SJCRH30 (cell line): ENCODE measurements at regions not wholly inside any gene's neighbourhood (a gene's known extent, or its start where the extent isn't known, plus 50 kb on each side); places are given as distances from the start of the nearest gene placed in this dataset.

Experiments used
- DNase-seq, 2 experiments: peaks; one replicate each; pipeline ENCODE4 v3.0.0-alpha.2; 2015 to 2020
- H3K27ac ChIP-seq: fragments of 250-450 bp; sonication (Bioruptor Pico); 2 replicates; pipeline ENCODE4 v1.5.1; 2020; ENCODE audit warnings: mild to moderate bottlenecking, moderate library complexity
- H3K27me3 ChIP-seq: fragments of 250-450 bp; sonication (Bioruptor Pico); 2 replicates; pipeline ENCODE4 v1.5.1; 2020; ENCODE audit warnings: mild to moderate bottlenecking, moderate library complexity
- H3K36me3 ChIP-seq: fragments of 250-450 bp; sonication (Bioruptor Pico); 2 replicates; pipeline ENCODE4 v1.5.1; 2020; ENCODE audit warnings: mild to moderate bottlenecking, moderate library complexity
- H3K4me1 ChIP-seq: fragments of 250-450 bp; sonication (Bioruptor Pico); 2 replicates; pipeline ENCODE4 v1.5.1; 2020; ENCODE audit warnings: mild to moderate bottlenecking, moderate library complexity
- H3K4me3 ChIP-seq: fragments of 250-450 bp; sonication (Bioruptor Pico); 2 replicates; pipeline ENCODE4 v1.5.1; 2020; ENCODE audit warnings: mild to moderate bottlenecking, moderate library complexity
- H3K9me3 ChIP-seq: fragments of 250-450 bp; sonication (Bioruptor Pico); replicated peaks from 2 replicates; pipeline ENCODE4 v1.5.1; 2020; ENCODE audit warnings: mild to moderate bottlenecking, moderate library complexity

- H3K9me3 ChIP-seq: no peaks in the 10 kb centered on the region
- no peaks in the 10 kb centered on the region for H3K27me3 ChIP-seq
- no peak for DNase-seq
- H3K4me3 ChIP-seq: no peak overlapping the region
- H3K36me3 ChIP-seq: no peaks in the 10 kb centered on the region
- peak overlapping the region; percentile 29 for H3K27ac ChIP-seq
- H3K4me1 ChIP-seq: peaks cover 20% of the 10 kb centered on the region
These were observed 556.6 kb upstream of the RGMA start for GRCh38 chr15:93645594-93645993.

GRCh38 chr15:93644595-93644994, 555.6 kb upstream of the RGMA start:
- Histone ChIP-seq H3K4me1 (peaks cover 20% of the 10 kb centered on the region), H3K4me3 (no peak overlapping the region), H3K27ac (peak overlapping the region; percentile 29; the same call in 1 of the 2 replicates), H3K9me3 (no peaks in the 10 kb centered on the region), H3K27me3 (no peaks in the 10 kb centered on the region), H3K36me3 (no peaks in the 10 kb centered on the region)
- DNase-seq: peak in 1 of 2 experiments; percentile 28

GRCh38 chr15:93640411-93640962, 551.5 kb upstream of the RGMA start:
- Histone ChIP-seq H3K9me3 (no peaks in the 10 kb centered on the region; the same call in 1 of the 2 replicates), H3K4me1 (peaks cover 16% of the 10 kb centered on the region), H3K36me3 (no peaks in the 10 kb centered on the region), H3K27ac (no peak overlapping the region), H3K27me3 (no peaks in the 10 kb centered on the region), H3K4me3 (no peak overlapping the region)
- no peak for DNase-seq

- Histone ChIP-seq H3K4me3 (no peak overlapping the region), H3K27me3 (no peaks in the 10 kb centered on the region), H3K4me1 (no peaks in the 10 kb centered on the region), H3K36me3 (no peaks in the 10 kb centered on the region), H3K27ac (no peak overlapping the region), H3K9me3 (peaks cover 13% of the 10 kb centered on the region)
- no peak for DNase-seq
These were observed 543.1 kb upstream of the RGMA start for GRCh38 chr15:93631958-93632618.

- H3K4me1 ChIP-seq: no peaks in the 10 kb centered on the region
- no peaks in the 10 kb centered on the region for H3K36me3 ChIP-seq
- DNase-seq: no peak
- H3K27ac ChIP-seq: no peak overlapping the region
- no peaks in the 10 kb centered on the region; the same call in 1 of the 2 replicates for H3K9me3 ChIP-seq
- no peak overlapping the region for H3K4me3 ChIP-seq
- no peaks in the 10 kb centered on the region for H3K27me3 ChIP-seq
These were observed 530.6 kb upstream of the RGMA start for GRCh38 chr15:93619597-93619996.

- DNase-seq: peak in 1 of 2 experiments; percentile 24
- Histone ChIP-seq H3K4me3 (no peak overlapping the region), H3K36me3 (no peaks in the 10 kb centered on the region), H3K9me3 (no peaks in the 10 kb centered on the region; the same call in 1 of the 2 replicates), H3K27ac (no peak overlapping the region), H3K27me3 (no peaks in the 10 kb centered on the region), H3K4me1 (no peaks in the 10 kb centered on the region)
These were observed 528.4 kb upstream of the RGMA start for GRCh38 chr15:93617443-93617842.

GRCh38 chr15:93614386-93615104, 525.5 kb upstream of the RGMA start:
- H3K9me3 ChIP-seq: no peaks in the 10 kb centered on the region
- H3K27ac ChIP-seq: no peak overlapping the region
- H3K4me3 ChIP-seq: no peak overlapping the region
- no peaks in the 10 kb centered on the region for H3K27me3 ChIP-seq
- no peak for DNase-seq
- H3K4me1 ChIP-seq: no peaks in the 10 kb centered on the region
- H3K36me3 ChIP-seq: no peaks in the 10 kb centered on the region

- no peaks in the 10 kb centered on the region for H3K4me1 ChIP-seq
- H3K27me3 ChIP-seq: no peaks in the 10 kb centered on the region
- H3K36me3 ChIP-seq: no peaks in the 10 kb centered on the region
- no peaks in the 10 kb centered on the region for H3K9me3 ChIP-seq
- no peak overlapping the region for H3K27ac ChIP-seq
- no peak overlapping the region for H3K4me3 ChIP-seq
- DNase-seq: no peak
These were observed 524.4 kb upstream of the RGMA start for GRCh38 chr15:93613386-93613785.

- Histone ChIP-seq H3K27me3 (no peaks in the 10 kb centered on the region), H3K9me3 (no peaks in the 10 kb centered on the region), H3K36me3 (no peaks in the 10 kb centered on the region), H3K4me3 (no peak overlapping the region), H3K27ac (no peak overlapping the region), H3K4me1 (no peaks in the 10 kb centered on the region)
- DNase-seq: no peak
These were observed 523.9 kb upstream of the RGMA start for GRCh38 chr15:93612953-93613352.

GRCh38 chr15:93610944-93611343, 521.9 kb upstream of the RGMA start:
- no peak overlapping the region for H3K4me3 ChIP-seq
- H3K27ac ChIP-seq: no peak overlapping the region

GRCh38 chr15:93608643-93609148, 519.7 kb upstream of the RGMA start:
- Histone ChIP-seq H3K27ac (no peak overlapping the region), H3K27me3 (no peaks in the 10 kb centered on the region), H3K4me3 (no peak overlapping the region), H3K4me1 (no peaks in the 10 kb centered on the region), H3K9me3 (no peaks in the 10 kb centered on the region), H3K36me3 (no peaks in the 10 kb centered on the region)
- DNase-seq: no peak

More at GRCh38 chr15:93610944-93611343, 521.9 kb upstream of the RGMA start:
- Histone ChIP-seq H3K4me1 (no peaks in the 10 kb centered on the region), H3K9me3 (no peaks in the 10 kb centered on the region), H3K27me3 (no peaks in the 10 kb centered on the region), H3K36me3 (no peaks in the 10 kb centered on the region)
- DNase-seq: no peak

GRCh38 chr15:93603550-93603949, 514.5 kb upstream of the RGMA start:
- no peak overlapping the region for H3K4me3 ChIP-seq
- H3K9me3 ChIP-seq: no peaks in the 10 kb centered on the region
- H3K27ac ChIP-seq: no peak overlapping the region
- no peaks in the 10 kb centered on the region for H3K36me3 ChIP-seq
- no peaks in the 10 kb centered on the region for H3K27me3 ChIP-seq
- DNase-seq: no peak
- no peaks in the 10 kb centered on the region for H3K4me1 ChIP-seq

- H3K27me3 ChIP-seq: no peaks in the 10 kb centered on the region
- peak overlapping the region; percentile 75 for H3K27ac ChIP-seq
- H3K4me3 ChIP-seq: no peak overlapping the region
- H3K36me3 ChIP-seq: no peaks in the 10 kb centered on the region
- H3K4me1 ChIP-seq: peaks cover 45% of the 10 kb centered on the region
- DNase-seq: peak; percentile 74 to 87
- no peaks in the 10 kb centered on the region; the same call in 1 of the 2 replicates for H3K9me3 ChIP-seq
These were observed 498.1 kb upstream of the RGMA start for GRCh38 chr15:93587059-93587521.

- peak overlapping the region; percentile 75 for H3K27ac ChIP-seq
- no peak overlapping the region for H3K4me3 ChIP-seq
- H3K36me3 ChIP-seq: no peaks in the 10 kb centered on the region
- H3K27me3 ChIP-seq: no peaks in the 10 kb centered on the region
- no peaks in the 10 kb centered on the region; the same call in 1 of the 2 replicates for H3K9me3 ChIP-seq
- H3K4me1 ChIP-seq: peaks cover 45% of the 10 kb centered on the region
- DNase-seq: peak in 1 of 2 experiments; percentile 76
These were observed 496.0 kb upstream of the RGMA start for GRCh38 chr15:93585012-93585411.

GRCh38 chr15:93583968-93584367, 495.0 kb upstream of the RGMA start:
- no peak overlapping the region for H3K4me3 ChIP-seq

More at GRCh38 chr15:93583968-93584367, 495.0 kb upstream of the RGMA start:
- peaks cover 4% of the 10 kb centered on the region for H3K9me3 ChIP-seq
- H3K36me3 ChIP-seq: no peaks in the 10 kb centered on the region
- no peaks in the 10 kb centered on the region for H3K27me3 ChIP-seq
- DNase-seq: peak; percentile 37 to 58
- peak overlapping the region; percentile 75 for H3K27ac ChIP-seq
- H3K4me1 ChIP-seq: peaks cover 45% of the 10 kb centered on the region
